ENCODE measurements at regions not wholly inside any gene's neighbourhood (a gene's known extent, or its start where the extent isn't known, plus 50 kb on each side); places are given as distances from the start of the nearest gene placed in this dataset.
A peak's percentile ranks its signal among the peaks of the same experiment; 100 is the strongest.
"Not testable (repeated sequence)": the region's sequence is repeated elsewhere in the genome, so short reads cannot be mapped to it uniquely, and the experiment has no call there.

- no peak for DNase-seq
Observed at GRCh38 chr21:27803571-27803970, 836.7 kb upstream of the ADAMTS5 start.

- peak; percentile 38 for DNase-seq
Observed at GRCh38 chr21:27802816-27803475, 836.1 kb upstream of the ADAMTS5 start.

GRCh38 chr21:27799861-27800260, 833.0 kb upstream of the ADAMTS5 start:
- no peak for DNase-seq

GRCh38 chr21:27796106-27796505, 829.2 kb upstream of the ADAMTS5 start:
- DNase-seq: no peak

GRCh38 chr21:27795418-27795817, 828.5 kb upstream of the ADAMTS5 start:
- DNase-seq: no peak

GRCh38 chr21:27793901-27794300, 827.0 kb upstream of the ADAMTS5 start:
- DNase-seq: no peak

- no peak for DNase-seq
Observed at GRCh38 chr21:27787046-27787445, 820.2 kb upstream of the ADAMTS5 start.

- DNase-seq: no peak
Observed at GRCh38 chr21:27779606-27780005, 812.7 kb upstream of the ADAMTS5 start.

- DNase-seq: no peak
Observed at GRCh38 chr21:27776925-27777553, 810.2 kb upstream of the ADAMTS5 start.

GRCh38 chr21:27772816-27773215, 805.9 kb upstream of the ADAMTS5 start:
- DNase-seq: no peak

GRCh38 chr21:27771938-27772483, 805.1 kb upstream of the ADAMTS5 start:
- no peak for DNase-seq

GRCh38 chr21:27769763-27770162, 802.9 kb upstream of the ADAMTS5 start:
- DNase-seq: no peak

- DNase-seq: not testable (repeated sequence)
Observed at GRCh38 chr21:27768046-27768637, 801.3 kb upstream of the ADAMTS5 start.

GRCh38 chr21:27764056-27764455, 797.2 kb upstream of the ADAMTS5 start:
- DNase-seq: no peak

- DNase-seq: no peak
Observed at GRCh38 chr21:27761623-27762022, 794.7 kb upstream of the ADAMTS5 start.

- no peak for DNase-seq
Observed at GRCh38 chr21:27759820-27760219, 792.9 kb upstream of the ADAMTS5 start.

- DNase-seq: no peak
Observed at GRCh38 chr21:27759091-27759659, 792.3 kb upstream of the ADAMTS5 start.

GRCh38 chr21:27756191-27756590, 789.3 kb upstream of the ADAMTS5 start:
- no peak for DNase-seq

GRCh38 chr21:27743971-27744564, 777.2 kb upstream of the ADAMTS5 start:
- no peak for DNase-seq

GRCh38 chr21:27741736-27742135, 774.8 kb upstream of the ADAMTS5 start:
- no peak for DNase-seq

- DNase-seq: no peak
Observed at GRCh38 chr21:27740084-27740483, 773.2 kb upstream of the ADAMTS5 start.

- no peak for DNase-seq
Observed at GRCh38 chr21:27739187-27739586, 772.3 kb upstream of the ADAMTS5 start.

GRCh38 chr21:27735699-27736098, 768.8 kb upstream of the ADAMTS5 start:
- DNase-seq: no peak

Data from stimulated activated CD8-positive, alpha-beta memory T cell treated with anti-CD3 and anti-CD28 coated beads, Interleukin-4, amount 100 ng/mL, for 48 hours (primary cell).